HG03432 (cell line): ENCODE measurements at regions not wholly inside any gene's neighbourhood (a gene's known extent, or its start where the extent isn't known, plus 50 kb on each side); places are given as distances from the start of the nearest gene placed in this dataset.
"Not testable (repeated sequence)": the region's sequence is repeated elsewhere in the genome, so short reads cannot be mapped to it uniquely, and the experiment has no call there.

Experiments
- ATAC-seq: cut with Tn5 transposase; IDR thresholded peaks from one replicate; pipeline ENCODE4 v1.9.1; 2021; ENCODE audit warnings: mild to moderate bottlenecking, moderate library complexity; ENCODE audit not compliant: unreplicated experiment

DNA sequence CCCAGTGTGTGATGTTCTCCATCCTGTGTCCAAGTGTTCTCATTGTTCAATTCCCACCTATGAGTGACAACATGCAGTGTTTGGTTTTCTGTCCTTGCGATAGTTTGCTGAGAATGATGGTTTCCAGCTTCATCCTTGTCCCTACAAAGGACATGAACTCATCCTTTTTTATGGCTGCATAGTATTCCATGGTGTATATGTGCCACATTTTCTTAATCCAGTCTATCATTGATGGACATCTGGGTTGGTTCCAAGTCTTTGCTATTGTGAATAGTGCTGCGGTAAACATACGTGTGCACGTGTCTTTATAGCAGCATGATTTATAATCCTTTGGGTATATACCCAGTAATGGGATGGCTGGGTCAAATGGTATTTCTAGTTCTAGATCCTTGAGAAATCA is 134.3 kb downstream of the CCDC71L start:
- ATAC-seq, result not testable (repeated sequence)

DNA sequence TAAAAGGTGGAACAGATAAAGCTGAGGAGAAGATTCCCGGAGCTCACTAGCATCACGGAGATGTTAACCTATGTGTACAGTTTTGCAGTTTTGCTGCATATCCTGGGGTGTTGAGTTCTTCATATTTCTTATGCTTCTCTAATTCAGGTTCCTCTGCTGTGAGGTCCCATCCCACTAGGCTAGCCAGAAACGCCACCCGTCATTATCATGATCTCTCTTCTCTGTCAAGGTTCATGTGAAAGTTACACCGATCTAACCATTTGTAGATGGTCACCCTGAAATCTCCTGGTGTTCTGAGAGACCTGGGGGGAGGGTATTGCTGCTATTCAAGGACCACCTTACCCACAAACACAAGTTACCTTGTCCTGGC is 136.3 kb downstream of the CCDC71L start:
- ATAC-seq, result no peak

DNA sequence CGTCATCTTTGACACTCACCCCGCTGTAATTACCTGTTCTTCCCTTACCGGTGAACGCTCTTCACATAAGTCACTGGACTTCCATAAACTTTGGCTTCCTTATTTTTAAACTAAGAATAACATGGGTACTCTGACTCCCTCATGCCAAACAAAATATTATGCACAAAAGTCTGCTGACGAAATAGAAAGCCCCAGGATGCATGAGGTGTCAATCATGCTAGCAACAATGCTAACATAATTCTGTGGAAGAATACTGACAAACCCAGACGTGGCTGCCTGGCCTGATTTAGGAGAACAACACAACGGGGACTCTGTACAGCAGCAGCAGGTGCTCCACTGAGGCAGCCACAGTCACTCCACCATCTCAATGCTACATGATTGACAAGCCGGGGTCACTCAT is 137.5 kb downstream of the CCDC71L start:
- ATAC-seq, result no peak

DNA sequence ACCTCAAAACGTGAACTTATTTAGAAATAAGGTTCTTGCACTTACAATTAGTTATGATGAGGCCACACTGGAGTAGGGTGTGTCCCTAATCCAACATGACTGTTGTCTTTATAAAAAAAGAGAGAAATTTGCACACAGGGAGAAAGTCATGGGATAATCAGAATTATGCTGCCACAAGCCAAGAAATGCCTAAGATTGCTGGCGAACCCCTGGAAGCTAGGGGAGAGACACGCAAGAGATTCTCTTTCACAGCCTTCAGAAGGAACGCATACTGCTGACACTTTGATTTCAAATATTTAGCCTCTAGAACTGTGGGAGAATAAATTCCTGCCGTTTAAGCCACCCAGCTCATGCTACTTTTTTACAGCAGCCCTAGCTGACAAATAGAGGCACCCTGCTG is 138.3 kb downstream of the CCDC71L start:
- no peak for ATAC-seq

DNA sequence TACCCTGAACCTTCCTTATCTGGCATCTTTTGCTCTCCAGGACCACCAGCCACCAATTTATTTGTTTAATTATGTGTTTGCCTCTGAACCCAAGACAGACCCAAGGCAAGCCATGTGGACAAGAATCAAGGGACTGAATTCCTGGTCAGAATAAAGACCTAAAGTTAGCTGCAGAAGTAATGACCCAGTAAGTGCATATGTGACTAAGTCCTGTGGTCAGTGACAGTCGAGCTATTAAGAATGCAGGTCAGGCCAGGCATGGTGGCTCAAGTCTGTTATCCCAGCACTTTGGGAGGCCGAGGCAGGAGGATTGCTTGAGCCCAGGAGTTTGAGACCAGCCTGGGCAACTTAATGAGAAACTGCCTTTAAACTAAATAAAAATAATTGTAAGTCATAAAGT is 139.4 kb downstream of the CCDC71L start:
- ATAC-seq, result no peak

DNA sequence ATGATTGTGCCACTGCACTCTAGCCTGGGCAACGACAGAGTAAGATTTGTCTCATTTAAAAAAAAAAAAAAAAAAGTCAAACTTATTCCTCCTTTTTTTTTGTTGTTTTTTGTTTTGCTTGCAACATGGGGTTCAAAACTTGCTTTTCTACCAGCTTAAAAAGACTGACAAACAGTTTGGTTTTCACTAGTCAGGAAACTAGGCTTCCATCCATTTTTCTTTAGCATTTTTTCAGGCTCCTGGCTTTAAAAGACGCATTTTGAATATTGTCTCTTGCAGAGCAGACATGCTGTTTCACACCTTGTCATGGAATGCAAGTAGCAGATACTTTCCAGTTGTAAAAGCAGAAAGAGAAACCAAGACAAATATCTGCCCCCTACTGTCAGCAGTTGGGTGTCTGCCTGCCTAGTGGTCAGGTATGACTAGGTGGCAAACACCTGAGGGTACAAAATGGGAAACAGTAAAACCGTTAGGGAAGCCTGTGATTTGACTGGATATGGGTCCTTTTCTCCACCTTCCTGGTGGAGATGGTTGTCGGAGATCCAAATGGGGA is 139.9 kb downstream of the CCDC71L start:
- ATAC-seq, result no peak

DNA sequence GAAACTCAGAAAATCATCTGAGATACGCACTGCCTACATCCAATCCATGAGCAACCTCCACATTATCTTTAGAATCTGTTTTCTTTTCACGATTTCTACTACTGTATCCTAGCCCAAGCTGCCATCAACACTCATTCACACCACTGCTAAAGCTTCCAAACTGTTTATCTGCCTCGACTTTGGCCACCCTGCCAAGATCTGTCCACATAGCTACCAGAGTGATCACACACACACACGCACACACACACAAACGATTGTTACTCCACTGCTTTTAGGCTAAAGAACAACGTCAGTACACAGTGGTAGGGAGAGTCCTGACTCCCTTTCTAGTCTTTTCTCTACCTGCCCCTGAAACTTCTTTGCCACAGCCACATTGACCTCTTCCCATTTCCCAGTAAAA is 142.0 kb downstream of the CCDC71L start:
- ATAC-seq, result no peak

DNA sequence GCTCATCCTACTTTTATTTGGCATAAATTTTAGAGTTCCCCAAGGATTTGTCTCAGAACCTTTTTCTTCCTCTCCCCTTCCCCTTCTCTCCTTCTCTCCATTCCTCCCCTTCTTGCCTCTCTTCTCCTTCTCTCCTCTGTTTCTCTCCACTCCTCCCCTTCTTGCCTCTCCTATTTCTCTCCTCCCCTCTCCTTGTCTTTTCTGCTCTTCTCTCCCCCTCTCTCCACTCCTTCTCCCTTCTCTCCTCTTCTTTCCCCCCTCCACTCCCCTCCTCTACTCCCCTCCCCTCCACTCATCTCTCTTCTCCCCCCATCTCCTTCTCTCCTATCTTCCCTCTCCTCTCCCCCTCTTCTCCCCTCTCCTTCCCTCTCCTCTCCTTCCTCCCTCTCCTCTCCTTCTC is 142.7 kb downstream of the CCDC71L start:
- ATAC-seq, result no peak

DNA sequence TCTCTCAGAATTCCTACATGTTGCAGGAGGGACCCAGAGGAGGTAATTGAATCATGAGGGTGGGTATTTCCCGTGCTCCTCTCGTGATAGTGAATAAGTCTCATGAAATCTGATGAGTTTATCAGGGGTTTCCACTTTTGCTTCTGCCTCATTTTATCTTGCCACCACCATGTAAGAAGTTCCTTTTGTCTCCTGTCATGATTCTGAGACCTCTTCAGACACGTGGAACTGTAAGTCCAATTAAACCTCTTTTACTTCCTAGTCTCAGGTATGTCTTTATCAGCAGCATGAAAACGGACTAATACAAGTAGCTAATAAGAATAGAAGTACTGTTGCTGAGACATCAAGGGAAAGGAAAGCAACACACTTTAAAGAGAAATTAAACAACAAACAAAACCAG is 143.4 kb downstream of the CCDC71L start:
- ATAC-seq, result no peak

DNA sequence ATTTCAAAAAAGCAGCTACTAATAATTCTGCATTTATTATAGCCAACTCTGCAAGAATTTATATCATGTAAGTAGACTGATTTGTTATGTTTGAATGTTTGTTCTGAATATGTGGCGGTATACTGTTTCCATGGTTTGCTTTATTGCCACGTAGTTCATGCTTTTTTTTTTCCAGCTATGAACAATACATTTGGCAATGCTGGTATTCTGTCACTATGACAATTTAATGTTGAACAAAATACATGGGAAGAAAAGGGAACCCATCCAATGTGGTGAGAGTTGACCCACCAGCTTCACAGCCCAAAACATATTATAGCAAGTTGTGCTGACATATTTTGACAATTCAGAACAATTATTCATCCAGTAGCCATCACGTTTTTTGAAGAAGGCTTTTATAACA is 145.6 kb downstream of the CCDC71L start:
- ATAC-seq, result no peak

DNA sequence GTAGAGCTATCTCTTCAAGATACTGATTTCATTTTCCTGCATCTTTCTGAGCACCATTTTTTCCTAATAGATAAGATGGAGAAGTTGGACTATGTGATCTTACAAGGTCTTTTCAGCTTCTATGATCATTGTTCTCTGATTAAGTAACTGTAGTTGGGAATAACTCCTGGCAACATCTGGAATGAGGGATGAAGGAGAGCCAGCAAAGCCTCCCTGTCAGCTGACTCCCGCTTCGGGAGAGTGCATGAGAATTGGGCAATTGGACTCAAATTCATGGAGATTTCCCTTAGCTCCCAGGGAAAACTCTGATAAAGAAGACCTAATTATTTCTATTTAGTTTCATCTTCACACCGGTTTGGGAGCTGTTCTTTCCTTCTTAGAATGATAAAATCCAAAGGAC is 146.1 kb downstream of the CCDC71L start:
- ATAC-seq, result no peak

DNA sequence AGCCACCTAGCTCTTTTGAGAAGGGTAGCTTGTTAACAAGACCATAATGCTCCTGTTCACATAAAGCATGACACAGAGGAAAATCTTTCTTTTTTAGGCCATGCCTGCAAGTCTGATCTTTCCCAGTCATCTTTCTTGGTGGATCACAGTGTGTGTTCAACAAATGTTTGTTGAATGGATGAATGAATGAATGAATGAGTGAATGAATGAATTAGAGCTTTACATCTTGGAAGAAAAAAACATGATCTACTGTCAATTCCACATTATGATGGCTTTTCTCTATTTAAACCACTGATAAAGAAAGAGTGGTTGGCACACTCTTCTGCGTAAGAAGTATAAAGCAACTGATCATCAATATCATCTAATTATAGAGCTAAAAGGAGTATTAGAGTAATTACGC is 148.7 kb downstream of the CCDC71L start:
- no peak for ATAC-seq

DNA sequence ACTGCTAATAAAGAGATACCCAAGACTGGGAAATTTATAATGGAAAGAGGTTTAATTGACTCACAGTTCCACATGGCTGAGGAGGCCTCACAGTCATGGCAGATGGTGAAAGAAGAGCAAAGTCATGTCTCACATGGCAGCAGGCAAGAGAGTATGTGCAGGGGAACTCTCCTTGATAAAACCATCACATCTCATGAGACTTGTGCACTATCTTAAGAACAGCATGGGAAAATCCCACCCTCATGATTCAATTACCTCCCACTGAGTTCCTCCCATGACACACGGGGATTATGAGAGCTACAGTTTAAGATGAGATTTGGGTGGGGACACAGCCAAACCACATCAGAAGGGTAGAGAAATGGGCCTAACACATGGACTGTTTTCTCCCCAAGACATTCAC is 156.3 kb downstream of the CCDC71L start:
- no peak for ATAC-seq

DNA sequence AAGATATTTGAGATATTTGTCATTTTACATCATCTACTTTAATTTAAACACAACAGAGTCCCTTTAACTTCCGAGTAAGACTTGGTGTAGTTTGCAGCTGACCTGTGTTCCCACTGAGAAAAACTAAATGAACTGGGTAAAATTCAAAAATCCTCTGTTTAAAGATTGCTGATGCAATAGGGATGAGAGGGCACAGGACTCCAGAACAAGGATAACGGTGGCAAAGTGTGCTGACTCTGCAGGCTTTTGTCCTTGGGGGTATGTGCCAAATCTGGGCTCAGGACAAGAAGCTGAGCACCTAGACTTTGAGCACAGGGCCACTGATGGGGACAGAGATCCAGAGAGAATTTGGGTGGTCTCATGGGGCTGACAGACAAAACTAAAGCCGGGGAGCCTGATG is 156.8 kb downstream of the CCDC71L start:
- ATAC-seq, result no peak

DNA sequence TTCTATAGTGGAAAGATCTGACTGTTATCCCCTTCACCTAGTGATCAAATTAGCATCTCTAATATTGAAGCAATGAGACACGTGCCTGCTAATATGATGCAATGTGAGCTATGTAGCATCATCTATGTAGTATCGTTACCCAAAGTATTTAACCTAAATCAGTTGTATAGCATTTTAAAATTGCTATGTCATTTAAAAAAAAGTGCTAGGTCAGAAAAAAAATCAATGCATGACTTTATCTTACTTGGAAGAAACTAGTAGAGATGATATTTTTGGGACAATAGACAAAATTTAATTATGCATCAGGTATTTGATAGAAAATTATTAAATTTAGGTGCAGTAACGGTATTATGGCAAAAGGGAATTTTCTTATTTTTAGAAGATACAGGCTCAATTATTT is 157.3 kb downstream of the CCDC71L start:
- ATAC-seq, result no peak

DNA sequence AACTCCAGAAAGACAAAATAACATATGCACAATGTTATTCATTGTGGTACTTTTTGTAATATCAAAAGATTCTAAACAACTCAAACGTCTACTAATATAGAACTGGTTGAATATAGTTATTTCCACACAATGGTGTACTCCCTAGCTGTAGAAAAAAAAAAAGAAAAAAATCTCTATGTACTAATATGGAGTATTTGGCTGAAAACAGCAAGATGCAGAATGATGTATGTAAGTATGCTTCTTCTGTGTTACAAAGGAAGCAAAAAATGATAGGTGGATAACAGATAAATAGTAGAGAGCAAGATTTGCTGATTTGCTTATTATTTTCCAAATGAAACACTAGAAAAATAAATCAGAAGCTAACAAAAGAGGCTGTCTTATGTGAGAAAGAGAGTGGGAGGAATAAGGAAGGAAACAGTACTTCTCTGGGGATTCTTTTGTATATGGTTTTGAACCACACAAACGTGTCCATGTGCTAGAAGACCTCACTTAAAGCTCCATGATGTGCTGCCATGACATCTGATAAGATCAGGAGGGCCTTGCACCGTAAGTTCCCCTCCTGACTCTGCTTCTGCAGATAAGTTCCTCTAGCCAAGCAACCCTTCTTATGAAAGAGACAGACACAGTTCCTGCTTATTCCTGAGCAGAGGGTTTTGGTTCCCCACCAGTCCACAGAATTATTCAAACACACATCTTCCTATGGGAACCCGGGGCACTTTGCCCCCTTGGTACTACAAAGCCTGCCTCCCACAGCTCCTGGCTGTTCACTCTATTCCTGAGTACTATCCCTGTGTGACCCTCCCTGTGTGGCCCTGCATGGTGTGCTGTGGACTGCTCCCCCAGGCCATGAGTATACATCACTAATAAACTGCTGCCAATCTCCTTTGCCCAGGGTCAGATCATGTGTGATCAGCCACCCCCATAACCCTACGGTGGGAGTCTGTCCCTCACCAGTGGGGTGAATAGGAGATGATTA is 159.1 kb downstream of the CCDC71L start:
- ATAC-seq, result no peak

DNA sequence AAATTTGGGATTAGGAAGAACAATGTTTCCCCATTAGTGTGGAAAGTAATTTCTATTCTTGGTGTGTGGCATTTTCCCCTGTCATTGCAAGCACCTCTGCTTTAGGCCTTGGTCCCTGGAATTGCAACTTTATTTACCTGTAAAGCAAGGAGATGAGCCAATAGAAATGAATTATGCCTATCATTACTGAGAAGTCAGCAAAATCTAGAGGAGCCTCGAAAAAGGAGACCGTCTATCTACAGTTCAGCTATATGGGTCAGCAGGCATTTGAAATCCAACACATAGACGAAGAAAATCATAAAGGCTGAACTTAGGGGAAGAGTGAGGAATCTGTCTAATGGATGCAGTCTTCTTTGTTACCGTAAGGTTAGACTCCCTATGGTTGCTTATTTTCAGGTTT is 161.1 kb downstream of the CCDC71L start:
- no peak for ATAC-seq

DNA sequence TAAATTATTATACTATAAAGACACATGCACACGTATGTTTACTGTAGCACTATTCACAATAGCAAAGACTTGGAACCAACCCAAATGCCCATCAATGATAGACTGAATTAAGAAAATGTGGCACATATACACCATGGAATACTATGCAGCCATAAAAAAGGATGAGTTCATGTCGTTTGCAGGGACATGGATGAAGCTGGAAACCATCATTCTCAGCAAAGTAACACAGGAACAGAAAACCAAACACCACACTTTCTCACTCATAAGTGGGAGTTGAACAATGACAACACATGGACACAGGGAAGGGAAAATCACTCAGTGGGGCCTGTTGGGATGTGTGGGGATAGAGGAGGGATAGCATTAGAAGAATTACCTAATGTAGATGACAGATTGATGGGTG is 163.0 kb downstream of the CCDC71L start:
- not testable (repeated sequence) for ATAC-seq

DNA sequence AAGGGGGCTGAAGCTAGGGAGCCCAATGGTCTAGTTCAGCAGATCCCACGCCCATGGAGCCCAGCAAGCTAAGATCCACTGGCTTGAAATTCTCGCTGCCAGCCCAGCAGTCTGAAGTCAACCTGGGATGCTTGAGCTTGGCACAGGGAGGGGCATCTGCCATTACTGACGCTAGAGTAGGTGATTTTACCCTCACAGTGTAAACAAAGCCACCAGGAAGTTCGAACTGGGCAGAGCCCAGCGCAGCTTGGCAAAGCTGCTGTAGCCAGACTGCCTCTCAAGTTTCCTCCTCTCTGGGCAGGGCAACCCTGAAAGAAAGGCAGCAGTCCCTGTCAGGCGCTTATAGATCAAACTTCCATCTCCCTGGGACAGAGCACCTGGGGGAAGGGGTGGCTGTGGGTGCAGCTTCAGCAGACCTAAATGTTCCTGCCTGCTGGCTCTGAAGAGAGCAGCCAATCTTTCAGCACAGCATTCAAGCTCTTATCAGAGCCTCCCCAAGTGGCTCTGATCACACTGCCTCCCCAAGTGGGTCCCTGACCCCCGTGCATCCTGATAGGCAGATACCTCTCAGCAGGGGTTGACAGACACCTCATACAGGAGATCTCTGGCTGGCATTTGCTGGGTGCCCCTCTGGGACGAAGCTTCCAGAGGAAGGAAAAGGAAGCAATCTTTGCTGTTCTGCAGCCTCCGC is 167.8 kb downstream of the CCDC71L start:
- no peak for ATAC-seq

DNA sequence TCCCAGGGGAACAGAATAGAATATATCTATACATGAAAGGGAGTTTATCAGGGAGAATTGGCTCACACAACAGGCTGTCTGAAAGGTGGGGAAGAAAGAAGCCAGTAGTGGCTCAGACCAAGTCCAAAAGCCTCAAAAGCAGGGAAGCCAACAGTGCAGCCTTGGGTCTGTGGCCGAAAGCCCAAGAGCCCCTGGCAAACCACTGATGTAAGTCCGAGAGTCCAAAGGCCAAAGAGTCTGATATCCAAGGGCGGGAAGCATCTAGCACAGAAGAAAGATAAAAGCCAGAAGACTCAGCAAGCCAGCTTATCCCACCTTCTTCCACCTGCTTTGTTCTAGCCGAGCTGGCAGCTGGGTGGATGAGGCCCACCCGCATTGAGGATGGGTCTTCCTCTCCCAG is 172.5 kb downstream of the CCDC71L start:
- ATAC-seq, result no peak

DNA sequence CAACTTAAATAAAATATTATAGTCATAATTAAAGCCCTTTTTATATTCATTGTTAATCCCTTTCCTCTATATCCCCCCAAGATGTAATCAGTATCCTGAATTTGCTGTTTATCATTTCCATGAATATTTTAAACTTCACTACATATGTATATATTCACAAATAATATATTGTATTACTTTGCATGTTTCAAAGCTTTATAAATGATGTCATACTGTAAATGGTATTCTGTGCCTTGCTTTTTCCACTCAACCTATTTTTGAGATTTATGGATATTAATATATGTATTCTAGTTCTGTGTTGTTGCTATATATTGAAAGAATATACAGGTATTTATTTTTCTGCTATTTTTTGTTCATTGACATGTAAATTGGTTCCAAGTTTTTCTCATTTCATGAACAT is 173.1 kb downstream of the CCDC71L start:
- ATAC-seq, result no peak

DNA sequence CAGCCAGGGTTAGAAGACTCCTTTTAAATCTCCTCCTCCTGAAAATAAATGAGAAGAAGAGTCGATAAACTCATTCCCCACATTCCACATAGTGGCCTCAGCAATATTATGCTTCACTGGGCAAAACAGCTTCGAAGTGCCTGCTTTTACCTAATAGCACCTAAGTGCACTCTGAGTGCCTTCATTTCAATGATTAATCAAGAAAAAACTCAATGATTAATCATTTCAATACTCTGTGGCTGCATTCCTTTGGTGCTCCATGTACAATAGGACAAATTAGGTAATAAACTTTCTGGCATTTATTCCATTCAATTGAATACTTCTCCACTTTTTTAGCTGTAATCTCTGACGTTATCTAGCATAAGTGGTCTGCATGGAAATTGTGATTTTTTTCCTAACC is 174.6 kb downstream of the CCDC71L start:
- ATAC-seq, result no peak
